WTC11 (cell line): ENCODE measurements at regions not wholly inside any gene's neighbourhood (a gene's known extent, or its start where the extent isn't known, plus 50 kb on each side); places are given as distances from the start of the nearest gene placed in this dataset.

Experiments
- ATAC-seq: fragments of 200-7000 bp; cut with Tn5 transposase; 2 replicates; pipeline ENCODE4 v1.10.0; 2021; ENCODE audit warnings: mild to moderate bottlenecking, moderate library complexity
- CTCF ChIA-PET: fragments of 300-600 bp; sonication (Branson Sonifier 250); formaldehyde crosslinking; loops from one replicate; lab custom pipeline; 2021; ENCODE audit warnings: antibody characterized with exemption; lab: Charles Lee
- POLR2A ChIA-PET: fragments of 350-600 bp; sonication (Branson Sonifier 250); formaldehyde crosslinking; loops from one replicate; lab custom pipeline; 2021; ENCODE audit warnings: antibody characterized with exemption; lab: Charles Lee
- DNase-seq: peaks from one replicate; pipeline ENCODE4 v3.0.0; 2021; ENCODE audit warnings: low spot score
- H3K27ac Mint-ChIP-seq: 2 replicates; pipeline ENCODE4 v1.8.0; 2021; ENCODE audit warnings: mixed read lengths
- H3K27me3 Mint-ChIP-seq: 2 replicates; pipeline ENCODE4 v1.8.0; 2021; ENCODE audit warnings: low read depth, mild to moderate bottlenecking, moderate library complexity, mixed read lengths
- H3K36me3 Mint-ChIP-seq: 2 replicates; pipeline ENCODE4 v1.8.0; 2021; ENCODE audit warnings: mixed read lengths
- H3K4me1 Mint-ChIP-seq: 2 replicates; pipeline ENCODE4 v1.8.0; 2022; ENCODE audit warnings: mixed read lengths
- H3K4me3 Mint-ChIP-seq: 2 replicates; pipeline ENCODE4 v1.8.0; 2021; ENCODE audit warnings: mild to moderate bottlenecking, moderate library complexity, mixed read lengths
- H3K9me3 Mint-ChIP-seq: 2 replicates; pipeline ENCODE4 v1.8.0; 2021; ENCODE audit warnings: mixed read lengths
- ATF3 ChIP-seq: sonication (generic); formaldehyde crosslinking; conservative IDR thresholded peaks from 2 replicates; pipeline ENCODE4 v1.8.1; 2022; ENCODE audit warnings: mild to moderate bottlenecking, missing genetic modification reagents
- ATF6 ChIP-seq: sonication (generic); formaldehyde crosslinking; IDR thresholded peaks from 2 replicates; pipeline ENCODE4 v1.8.1; 2023; ENCODE audit warnings: mild to moderate bottlenecking, missing genetic modification reagents
- CDX4 ChIP-seq: fragments of 250-450 bp; sonication (Bioruptor Pico); IDR thresholded peaks from 2 replicates; pipeline ENCODE4 v1.9.0; 2021; ENCODE audit warnings: moderate library complexity, mild to moderate bottlenecking, inconsistent platforms, borderline replicate concordance
- CREM ChIP-seq: sonication (generic); formaldehyde crosslinking; IDR thresholded peaks from 2 replicates; pipeline ENCODE4 v1.8.1; 2022; ENCODE audit warnings: mild to moderate bottlenecking, missing genetic modification reagents, moderate library complexity
- HMGA2 ChIP-seq: fragments of 250-450 bp; sonication (Bioruptor Pico); IDR thresholded peaks from 2 replicates; pipeline ENCODE4 v1.4.0; 2021; ENCODE audit warnings: mild to moderate bottlenecking, moderate library complexity
- IRF2 ChIP-seq: sonication (generic); formaldehyde crosslinking; IDR thresholded peaks from 2 replicates; pipeline ENCODE4 v1.8.0; 2022; ENCODE audit warnings: low read depth, missing genetic modification reagents, borderline replicate concordance
- NR2C2 ChIP-seq: sonication (generic); formaldehyde crosslinking; IDR thresholded peaks from 2 replicates; pipeline ENCODE4 v1.8.0; 2022; ENCODE audit warnings: mild to moderate bottlenecking, missing genetic modification reagents
- OVOL2 ChIP-seq: fragments of 250-450 bp; sonication (Bioruptor Pico); IDR thresholded peaks from 2 replicates; pipeline ENCODE4 v1.9.0; 2021; ENCODE audit warnings: mild to moderate bottlenecking, borderline replicate concordance
- SOX15 ChIP-seq: fragments of 250-450 bp; sonication (Bioruptor Pico); IDR thresholded peaks from 2 replicates; pipeline ENCODE4 v1.9.0; 2021; ENCODE audit warnings: mild to moderate bottlenecking
- STAT6 ChIP-seq: sonication (generic); formaldehyde crosslinking; conservative IDR thresholded peaks from 2 replicates; pipeline ENCODE4 v1.8.1; 2023; ENCODE audit warnings: mild to moderate bottlenecking, low read depth, missing genetic modification reagents, moderate library complexity
- ZBTB43 ChIP-seq: sonication (generic); formaldehyde crosslinking; IDR thresholded peaks from 2 replicates; pipeline ENCODE4 v1.8.1; 2023; ENCODE audit warnings: mild to moderate bottlenecking, missing genetic modification reagents
- ZNF232 ChIP-seq: sonication (generic); formaldehyde crosslinking; IDR thresholded peaks from 2 replicates; pipeline ENCODE4 v1.8.0; 2022; ENCODE audit warnings: mild to moderate bottlenecking, missing genetic modification reagents
- ZNF425 ChIP-seq: fragments of 250-450 bp; sonication (Bioruptor Pico); conservative IDR thresholded peaks from 2 replicates; pipeline ENCODE4 v1.9.0; 2021; ENCODE audit warnings: mild to moderate bottlenecking

- TF ChIP-seq ZNF425 (CRISPR knock-in tag): no peak
- TF ChIP-seq STAT6 (CRISPR knock-in tag): no peak
- no peak for TF ChIP-seq NR2C2 (CRISPR knock-in tag)
Observed at GRCh38 chr11:70532731-70533130, 134.4 kb downstream of the CTTN start (continued).

GRCh38 chr11:70535191-70535971 is 137.1 kb downstream of the CTTN start:
- ATAC-seq (no peak), DNase-seq (no peak)
- ChIA-PET POLR2A (no interaction called here), CTCF (no interaction called here)
- no peaks in the 10 kb centered on the region for H3K27me3 Mint-ChIP-seq
- H3K9me3 Mint-ChIP-seq: peaks cover 17% of the 10 kb centered on the region
- no peak overlapping the region for H3K27ac Mint-ChIP-seq
- H3K4me3 Mint-ChIP-seq: no peak overlapping the region
- peaks cover 19% of the 10 kb centered on the region for H3K4me1 Mint-ChIP-seq
- peaks cover 7% of the 10 kb centered on the region; the same call in 1 of the 2 replicates for H3K36me3 Mint-ChIP-seq
- TF ChIP-seq SOX15 (CRISPR knock-in tag) (no peak), ZBTB43 (CRISPR knock-in tag) (no peak), ATF6 (CRISPR knock-in tag) (no peak), NR2C2 (CRISPR knock-in tag) (no peak), CDX4 (CRISPR knock-in tag) (no peak), HMGA2 (CRISPR knock-in tag) (no peak), OVOL2 (CRISPR knock-in tag) (no peak), ZNF232 (CRISPR knock-in tag) (no peak), CREM (no peak), IRF2 (no peak), ATF3 (no peak)
